ENCODE measurements at regions not wholly inside any gene's neighbourhood (a gene's known extent, or its start where the extent isn't known, plus 50 kb on each side); places are given as distances from the start of the nearest gene placed in this dataset.
"Not testable (repeated sequence)": the region's sequence is repeated elsewhere in the genome, so short reads cannot be mapped to it uniquely, and the experiment has no call there.

GRCh38 chr3:96324087-96324486, 490.3 kb upstream of the EPHA6 start:
- no peak for DNase-seq

GRCh38 chr3:96330795-96331194, 483.6 kb upstream of the EPHA6 start:
- DNase-seq, result no peak

DNA sequence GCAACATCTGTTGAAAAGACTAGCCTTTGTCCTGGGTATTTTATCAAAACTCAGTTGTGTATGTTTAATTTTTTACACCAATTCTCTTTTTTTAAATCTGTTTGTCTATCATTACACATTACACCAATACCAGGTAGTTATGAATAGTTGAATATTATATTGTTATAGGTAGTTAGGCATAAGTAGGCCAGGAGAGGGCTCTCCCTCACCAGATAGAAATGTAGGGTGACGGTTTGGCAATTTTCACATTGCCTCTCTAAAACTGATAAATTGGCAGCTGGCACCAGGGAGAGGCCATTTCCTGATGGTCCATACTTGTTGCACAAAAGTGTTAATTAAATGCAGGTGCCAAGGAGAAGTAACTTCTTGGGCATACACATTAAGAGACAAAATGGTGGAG, 483.1 kb upstream of the EPHA6 start:
- DNase-seq, result no peak

DNA sequence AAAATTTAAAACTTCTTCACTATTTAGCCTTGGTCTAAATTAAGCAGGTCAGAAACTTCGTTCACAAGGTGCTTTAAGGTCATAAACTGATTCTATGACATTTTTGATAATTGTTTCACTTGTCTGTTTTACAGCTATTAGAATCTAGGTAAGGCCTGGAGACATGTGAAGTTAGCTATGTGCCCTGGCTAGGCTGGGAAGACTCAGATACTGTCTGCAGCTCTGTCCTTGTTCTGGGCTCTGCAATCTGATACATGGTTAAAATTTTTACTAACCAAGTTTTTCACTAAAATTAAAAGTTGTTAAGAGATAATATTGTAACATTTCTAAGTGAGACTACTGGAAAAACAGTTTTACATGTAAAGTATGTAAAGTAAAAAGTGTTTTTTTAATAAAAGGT, 479.6 kb upstream of the EPHA6 start:
- no peak for DNase-seq

GRCh38 chr3:96347289-96347688, 467.1 kb upstream of the EPHA6 start:
- DNase-seq, result no peak

DNA sequence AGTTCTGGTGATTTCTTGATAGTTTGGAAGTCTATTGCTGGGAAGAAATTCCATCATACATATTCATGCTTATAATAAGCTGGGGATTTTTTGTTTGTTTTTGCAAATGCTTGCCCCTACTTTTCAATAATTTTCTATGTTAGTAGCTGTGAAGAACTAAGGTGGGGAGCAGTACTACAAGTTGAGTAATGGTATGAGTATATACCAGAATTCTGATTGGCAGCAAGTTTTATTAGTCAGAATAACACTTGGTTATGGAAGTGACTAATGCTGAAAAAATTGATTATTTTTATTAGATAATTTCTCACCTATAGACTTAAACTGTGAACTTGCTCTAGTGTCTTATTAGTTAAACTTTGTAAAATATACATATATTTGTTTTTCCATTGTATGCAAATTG, 462.8 kb upstream of the EPHA6 start:
- not testable (repeated sequence) for DNase-seq

DNA sequence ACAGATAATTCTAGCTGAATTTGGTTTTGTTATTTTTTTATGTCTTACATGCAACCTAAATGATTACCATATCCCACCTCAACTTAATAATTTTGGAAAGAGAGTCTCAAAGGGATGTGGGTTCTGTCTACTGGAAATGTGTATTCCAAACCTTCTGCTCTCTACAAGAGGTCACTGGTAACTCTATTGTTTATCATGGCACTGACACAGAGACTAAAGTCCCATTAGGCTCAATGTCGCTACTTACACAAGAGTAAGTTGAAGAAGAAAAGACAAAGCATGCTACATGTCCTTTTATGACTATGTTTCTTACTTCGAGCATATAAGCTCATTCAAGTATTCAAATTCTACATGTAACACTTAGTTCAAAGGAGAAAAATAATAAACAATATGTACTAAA, 460.3 kb upstream of the EPHA6 start:
- no peak for DNase-seq

- no peak for DNase-seq
These were observed 459.7 kb upstream of the EPHA6 start for GRCh38 chr3:96354742-96355141.

DNA sequence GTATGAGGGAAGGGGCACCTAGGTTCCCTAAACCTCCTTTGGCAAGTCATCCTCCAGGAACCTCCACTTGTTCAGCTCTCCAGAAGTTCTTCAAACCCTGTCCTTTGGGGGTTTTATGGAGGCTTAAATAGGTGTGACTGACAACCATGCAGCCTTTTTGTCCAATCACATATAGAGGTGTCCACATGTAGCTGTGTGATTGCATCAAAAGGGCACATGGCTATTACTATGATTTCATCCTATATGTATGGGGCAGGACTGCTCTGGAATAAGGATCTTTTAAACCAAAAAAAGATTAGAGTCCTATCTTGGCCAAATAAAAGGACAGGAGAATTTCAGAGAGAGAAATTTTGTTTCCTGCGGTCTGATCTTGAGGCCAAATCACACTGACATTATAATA, 453.2 kb upstream of the EPHA6 start:
- no peak for DNase-seq

DNA sequence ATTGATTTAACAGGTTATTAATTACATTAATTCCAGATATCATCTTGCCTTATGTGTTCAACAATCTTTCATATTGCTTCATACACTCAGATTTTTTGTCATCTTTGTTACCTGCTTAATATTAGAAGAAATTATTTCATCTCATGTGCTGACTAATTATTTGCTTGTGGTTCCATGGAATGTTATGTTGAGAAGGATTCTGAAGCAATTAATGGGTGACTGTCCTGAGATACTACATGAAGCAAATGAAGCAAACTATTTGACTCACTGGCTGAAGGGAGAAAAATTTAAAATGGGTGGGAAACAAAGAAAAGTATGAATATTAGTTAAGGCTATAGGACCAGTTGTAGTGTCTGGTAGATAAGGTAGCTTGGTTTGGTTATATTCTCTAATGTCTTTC, 443.8 kb upstream of the EPHA6 start:
- no peak for DNase-seq

DNA sequence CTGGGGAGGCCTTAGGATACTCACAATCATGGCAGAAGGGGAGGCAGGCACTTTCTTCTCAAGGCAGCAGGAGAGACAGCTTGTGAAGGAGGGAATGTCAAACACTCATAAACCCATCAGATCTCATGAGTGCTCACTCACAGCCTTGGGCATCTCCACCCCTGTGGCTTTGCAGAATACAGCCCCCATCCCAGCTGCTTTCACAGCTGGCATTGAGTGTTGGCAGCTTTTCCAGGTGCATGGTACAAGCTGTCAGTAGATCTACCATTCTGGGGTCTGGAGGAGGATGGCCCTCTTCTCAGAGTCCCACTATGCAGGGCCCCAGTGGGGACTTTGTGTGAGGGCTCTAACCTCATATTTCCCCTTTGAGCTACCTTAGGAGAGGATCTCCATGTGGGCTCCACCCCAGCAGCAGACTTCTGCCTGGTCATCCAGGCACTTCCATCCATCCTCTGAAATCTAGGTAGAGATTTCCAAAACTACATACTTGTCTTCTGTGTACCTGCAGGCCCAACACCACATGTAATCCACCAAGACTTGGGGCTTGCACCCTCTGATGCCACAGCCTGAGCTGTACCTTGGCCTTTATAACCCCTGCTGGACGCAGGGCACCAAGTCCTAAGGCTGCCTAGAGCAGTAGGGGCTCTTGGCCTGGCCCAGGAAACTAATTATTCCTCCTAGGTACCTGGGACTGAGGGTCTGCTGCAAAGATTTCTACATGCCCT, 404.2 kb upstream of the EPHA6 start:
- no peak for DNase-seq

DNA sequence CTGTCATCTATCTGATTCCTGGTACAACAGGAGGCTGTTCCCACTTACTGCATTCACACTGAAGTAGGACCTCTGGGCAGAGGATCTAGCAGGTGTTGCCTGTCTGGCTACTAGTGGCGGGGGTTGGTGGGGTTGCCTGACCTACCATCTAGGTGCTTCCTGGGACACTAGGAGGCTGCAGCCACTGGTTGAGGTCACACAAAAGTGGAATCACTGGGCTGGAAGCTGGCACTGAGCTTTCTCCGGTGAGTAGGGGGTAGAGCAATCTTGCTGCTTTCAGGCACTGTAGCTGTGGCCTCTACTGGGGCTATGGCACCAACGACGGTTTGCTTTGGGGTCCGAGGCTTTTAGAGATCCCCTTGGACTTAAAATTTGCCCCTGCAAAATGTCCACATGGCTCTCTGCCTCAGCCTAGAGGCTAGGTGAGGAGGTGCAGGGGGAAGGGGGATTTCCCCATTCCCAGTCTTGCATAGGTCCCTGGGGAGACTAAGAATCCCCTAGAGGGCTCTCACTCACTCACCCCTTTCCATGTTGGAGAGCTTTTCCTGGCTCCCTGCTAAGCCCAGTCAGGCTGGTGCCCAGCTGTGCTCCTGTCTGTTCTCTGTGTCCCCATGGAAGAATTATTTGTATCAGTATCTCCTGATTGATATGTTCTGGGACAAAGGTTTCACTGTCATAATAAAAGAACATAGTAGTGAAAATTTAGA, 397.7 kb upstream of the EPHA6 start:
- no peak for DNase-seq

- DNase-seq, result no peak
These were observed 386.3 kb upstream of the EPHA6 start for GRCh38 chr3:96428097-96428496.

DNA sequence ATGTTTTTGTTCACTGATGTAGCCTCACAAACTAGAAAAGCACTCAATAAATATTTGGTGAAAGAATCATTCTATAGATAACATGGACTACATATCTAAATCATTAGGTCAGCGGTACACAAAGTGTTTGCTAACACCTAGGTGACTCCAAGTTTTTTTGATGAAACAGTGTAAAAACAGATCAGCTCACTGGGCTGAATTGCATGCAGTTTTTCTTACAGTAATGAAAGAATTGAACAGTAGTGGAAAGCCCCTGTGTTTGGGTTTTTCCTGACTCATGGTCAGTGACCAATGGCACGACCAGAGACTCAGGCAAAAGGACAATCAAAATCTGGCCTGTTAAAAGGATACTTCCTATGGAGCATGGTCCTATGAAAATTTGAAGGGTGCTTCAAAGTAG, 384.3 kb upstream of the EPHA6 start:
- DNase-seq, result no peak

DNA sequence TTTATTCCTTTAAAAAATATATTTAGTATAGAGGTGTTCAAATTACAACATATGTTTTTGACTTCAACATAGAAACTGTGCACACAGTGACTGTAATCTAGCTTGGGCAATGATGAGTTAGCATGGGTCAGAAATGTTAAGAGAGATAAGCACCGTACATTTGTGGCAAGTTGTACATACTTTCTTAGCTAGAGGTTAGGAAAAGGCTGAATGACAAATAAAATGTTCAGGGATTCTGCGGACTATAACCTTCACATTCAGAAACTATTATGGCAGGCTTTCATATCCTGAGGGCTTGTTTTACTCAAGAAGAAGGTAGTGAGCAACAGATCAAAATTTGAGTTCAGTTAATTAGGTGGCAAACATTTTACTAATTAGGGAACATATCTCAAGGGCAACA, 379.7 kb upstream of the EPHA6 start:
- no peak for DNase-seq

DNA sequence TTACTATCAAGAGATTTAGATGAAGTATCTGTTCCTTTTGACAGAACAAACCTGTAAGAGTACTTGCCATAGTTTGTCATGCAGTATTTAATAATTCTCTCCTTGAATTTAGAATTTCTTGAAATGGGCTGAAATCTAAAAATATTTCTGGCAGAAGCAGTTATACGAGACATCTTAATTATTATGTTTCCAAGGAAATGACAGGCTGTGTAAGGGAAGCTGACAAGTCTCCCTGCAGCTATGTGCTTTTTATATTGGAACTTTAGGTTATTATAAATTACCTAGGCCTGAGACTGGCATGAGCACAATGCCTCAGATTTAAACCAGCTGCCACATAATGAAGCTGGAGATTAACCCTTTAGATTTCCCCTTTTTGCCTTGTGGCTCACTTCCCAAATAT, 365.0 kb upstream of the EPHA6 start:
- DNase-seq, result peak in 1 of 3 donors; percentile 1

- DNase-seq, result peak in 2 of 3 donors; percentile 1 to 5
These were observed 364.6 kb upstream of the EPHA6 start for GRCh38 chr3:96449803-96450202.

GRCh38 chr3:96450699-96451098, 363.7 kb upstream of the EPHA6 start:
- DNase-seq, result no peak

DNA sequence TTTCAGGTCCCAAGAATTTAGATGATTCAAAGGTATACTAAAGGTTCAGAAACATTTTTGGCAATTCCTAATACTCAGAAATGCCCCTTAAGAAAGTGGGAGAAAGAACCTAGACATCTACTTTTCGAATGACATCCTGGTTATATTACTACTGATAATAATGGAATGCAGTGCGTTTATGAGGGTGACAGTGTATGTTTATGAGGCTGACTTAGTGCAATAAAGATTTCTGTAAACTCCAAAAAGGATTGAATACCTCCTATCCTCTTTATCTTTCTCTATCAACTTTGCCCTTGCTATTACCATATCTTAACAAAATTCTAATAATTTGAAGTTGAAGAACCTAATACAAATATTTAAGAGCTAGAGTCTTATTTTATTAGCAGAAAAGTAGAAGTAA, 348.9 kb upstream of the EPHA6 start:
- no peak for DNase-seq

GRCh38 chr3:96466441-96466840, 348.0 kb upstream of the EPHA6 start:
- DNase-seq, result no peak

- DNase-seq, result no peak
These were observed 346.8 kb upstream of the EPHA6 start for GRCh38 chr3:96467639-96468038.

- no peak for DNase-seq
These were observed 335.9 kb upstream of the EPHA6 start for GRCh38 chr3:96478496-96478895.

GRCh38 chr3:96480881-96481280, 333.5 kb upstream of the EPHA6 start:
- no peak for DNase-seq

- not testable (repeated sequence) for DNase-seq
These were observed 331.2 kb upstream of the EPHA6 start for GRCh38 chr3:96483191-96483590.

Data from muscle of back (tissue), 3 donors.